Chondrocyte (in vitro differentiated cells): ENCODE measurements at regions not wholly inside any gene's neighbourhood (a gene's known extent, or its start where the extent isn't known, plus 50 kb on each side); places are given as distances from the start of the nearest gene placed in this dataset.

Experiments
- DNase-seq: peaks from one replicate; pipeline ENCODE4 v3.0.0; 2021; ENCODE audit warnings: mixed read lengths, low spot score
- H3K27ac Mint-ChIP-seq: one replicate; pipeline ENCODE4 v1.8.0; 2021; ENCODE audit warnings: mild to moderate bottlenecking, moderate library complexity, mixed read lengths; ENCODE audit not compliant: unreplicated experiment
- H3K27me3 Mint-ChIP-seq: 2 replicates; pipeline ENCODE4 v1.8.0; 2021; ENCODE audit warnings: low read depth, mixed read lengths
- H3K36me3 Mint-ChIP-seq: 2 replicates; pipeline ENCODE4 v1.8.0; 2021; ENCODE audit warnings: low read depth, mixed read lengths
- H3K4me1 Mint-ChIP-seq: 2 replicates; pipeline ENCODE4 v1.8.0; 2021; ENCODE audit warnings: low read depth, mild to moderate bottlenecking, mixed read lengths
- H3K4me3 Mint-ChIP-seq: one replicate; pipeline ENCODE4 v1.8.0; 2021; ENCODE audit warnings: mild to moderate bottlenecking, moderate library complexity, mixed read lengths; ENCODE audit not compliant: unreplicated experiment
- H3K9me3 Mint-ChIP-seq: 2 replicates; pipeline ENCODE4 v1.8.0; 2021; ENCODE audit warnings: low read depth, mixed read lengths
- CTCF ChIP-seq: fragments of 200-600 bp; sonication (generic); IDR thresholded peaks from 2 replicates; pipeline ENCODE4 v1.5.0; 2021; ENCODE audit warnings: antibody characterized with exemption, mild to moderate bottlenecking, moderate library complexity

DNA sequence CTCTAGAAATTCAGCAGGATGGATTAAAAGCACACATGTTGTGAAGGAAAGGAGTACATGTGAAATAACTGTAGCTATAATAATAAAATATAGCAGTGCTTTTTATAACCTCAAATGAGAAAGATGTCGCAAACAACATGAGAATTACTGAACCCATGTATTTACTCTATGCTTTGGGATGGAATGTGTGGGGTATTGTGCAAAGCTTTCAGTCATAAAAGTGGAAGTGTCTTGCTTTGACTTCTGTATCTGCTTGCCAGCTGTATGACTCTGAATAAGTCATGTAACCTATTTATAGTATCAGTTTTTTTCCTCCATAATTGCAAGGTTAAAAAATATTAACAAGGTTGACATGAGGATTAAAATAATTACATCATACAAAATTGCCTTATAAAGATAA is 519.3 kb upstream of the CADM2 start:
- Mint-ChIP-seq H3K27me3 (no peaks in the 10 kb centered on the region), H3K36me3 (no peaks in the 10 kb centered on the region), H3K4me3 (no peak overlapping the region), H3K4me1 (no peaks in the 10 kb centered on the region), H3K9me3 (no peaks in the 10 kb centered on the region), H3K27ac (no peak overlapping the region)
- TF ChIP-seq CTCF = no peak
- DNase-seq = no peak

GRCh38 chr3:84440291-84440690 is 518.5 kb upstream of the CADM2 start:
- no peaks in the 10 kb centered on the region for H3K36me3 Mint-ChIP-seq
- no peak overlapping the region for H3K27ac Mint-ChIP-seq
- no peak for TF ChIP-seq CTCF
- no peak overlapping the region for H3K4me3 Mint-ChIP-seq
- no peaks in the 10 kb centered on the region for H3K4me1 Mint-ChIP-seq
- no peaks in the 10 kb centered on the region for H3K9me3 Mint-ChIP-seq
- H3K27me3 Mint-ChIP-seq = no peaks in the 10 kb centered on the region
- DNase-seq = no peak

DNA sequence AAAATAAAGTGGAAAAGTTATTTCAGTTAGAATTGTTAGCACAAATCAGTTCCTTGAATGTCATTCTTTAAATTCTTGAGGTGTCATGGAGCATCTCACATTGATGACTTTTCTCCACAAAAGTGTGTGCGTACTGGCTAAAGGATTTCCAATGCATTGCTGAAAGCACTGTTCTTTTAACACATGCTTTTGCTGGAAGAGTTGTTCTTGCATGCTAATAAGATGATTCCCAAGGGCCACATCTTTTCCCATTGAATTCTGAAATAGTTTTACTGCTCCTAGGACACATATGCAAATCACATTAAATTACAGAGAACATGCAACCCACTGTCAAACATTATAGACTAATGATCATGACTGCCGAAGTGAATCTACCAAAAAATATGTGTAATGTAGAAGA is 516.3 kb upstream of the CADM2 start:
- H3K36me3 Mint-ChIP-seq = no peaks in the 10 kb centered on the region
- TF ChIP-seq CTCF = no peak
- no peaks in the 10 kb centered on the region for H3K27me3 Mint-ChIP-seq
- no peaks in the 10 kb centered on the region for H3K4me1 Mint-ChIP-seq
- DNase-seq = no peak
- no peak overlapping the region for H3K4me3 Mint-ChIP-seq
- no peak overlapping the region for H3K27ac Mint-ChIP-seq
- no peaks in the 10 kb centered on the region for H3K9me3 Mint-ChIP-seq

- Mint-ChIP-seq H3K27ac (no peak overlapping the region), H3K27me3 (no peaks in the 10 kb centered on the region), H3K9me3 (no peaks in the 10 kb centered on the region), H3K4me3 (no peak overlapping the region), H3K4me1 (no peaks in the 10 kb centered on the region), H3K36me3 (no peaks in the 10 kb centered on the region)
- DNase-seq = no peak
- TF ChIP-seq CTCF = no peak
These were observed 513.9 kb upstream of the CADM2 start for GRCh38 chr3:84444726-84445521.

- Mint-ChIP-seq H3K36me3 (no peaks in the 10 kb centered on the region), H3K27ac (no peak overlapping the region), H3K27me3 (no peaks in the 10 kb centered on the region), H3K4me1 (no peaks in the 10 kb centered on the region), H3K9me3 (peaks cover 15% of the 10 kb centered on the region), H3K4me3 (no peak overlapping the region)
- DNase-seq = no peak
- TF ChIP-seq CTCF = no peak
These were observed 471.5 kb upstream of the CADM2 start for GRCh38 chr3:84487296-84487695.
